ENCODE measurements at regions not wholly inside any gene's neighbourhood (a gene's known extent, or its start where the extent isn't known, plus 50 kb on each side); places are given as distances from the start of the nearest gene placed in this dataset.

DNA sequence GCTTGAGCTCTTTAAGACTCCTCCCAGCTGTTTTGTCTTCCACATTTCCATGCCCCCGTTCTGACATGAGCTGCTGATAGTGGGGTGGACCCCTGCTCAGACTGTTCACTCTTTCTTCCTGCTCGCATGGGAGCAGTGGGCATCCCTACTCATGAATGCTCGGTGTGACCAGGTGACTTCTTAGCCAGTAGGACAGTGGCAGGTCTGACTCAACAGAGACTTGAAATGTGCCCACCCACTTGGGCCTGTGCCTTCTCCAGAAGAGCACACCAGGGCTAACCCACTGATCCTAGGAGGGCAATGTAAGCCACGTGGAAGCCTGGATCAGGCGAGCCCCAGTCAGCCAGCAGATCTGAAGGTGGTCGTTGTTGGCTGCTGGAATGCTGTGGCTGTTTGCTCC lies 582.0 kb downstream of the QKI start:
- TF ChIP-seq EP300 (IDR thresholded peaks at IDR 0.05), result no peak
- TF ChIP-seq POLR2AphosphoS5 (IDR thresholded peaks at IDR 0.05), result no peak
- no peak for TF ChIP-seq POLR2A (IDR thresholded peaks at IDR 0.05)
- TF ChIP-seq, protein P1, sequence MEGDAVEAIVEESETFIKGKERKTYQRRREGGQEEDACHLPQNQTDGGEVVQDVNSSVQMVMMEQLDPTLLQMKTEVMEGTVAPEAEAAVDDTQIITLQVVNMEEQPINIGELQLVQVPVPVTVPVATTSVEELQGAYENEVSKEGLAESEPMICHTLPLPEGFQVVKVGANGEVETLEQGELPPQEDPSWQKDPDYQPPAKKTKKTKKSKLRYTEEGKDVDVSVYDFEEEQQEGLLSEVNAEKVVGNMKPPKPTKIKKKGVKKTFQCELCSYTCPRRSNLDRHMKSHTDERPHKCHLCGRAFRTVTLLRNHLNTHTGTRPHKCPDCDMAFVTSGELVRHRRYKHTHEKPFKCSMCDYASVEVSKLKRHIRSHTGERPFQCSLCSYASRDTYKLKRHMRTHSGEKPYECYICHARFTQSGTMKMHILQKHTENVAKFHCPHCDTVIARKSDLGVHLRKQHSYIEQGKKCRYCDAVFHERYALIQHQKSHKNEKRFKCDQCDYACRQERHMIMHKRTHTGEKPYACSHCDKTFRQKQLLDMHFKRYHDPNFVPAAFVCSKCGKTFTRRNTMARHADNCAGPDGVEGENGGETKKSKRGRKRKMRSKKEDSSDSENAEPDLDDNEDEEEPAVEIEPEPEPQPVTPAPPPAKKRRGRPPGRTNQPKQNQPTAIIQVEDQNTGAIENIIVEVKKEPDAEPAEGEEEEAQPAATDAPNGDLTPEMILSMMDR (IDR thresholded peaks at IDR 0.05), result no peak
- WGBS, 2 donors (ENCODE audit: low coverage in 1 of 2), result 73 to 89% methylated on average over 3 to 4 of the region's 6 CpGs
- Histone ChIP-seq H3K4me3 (no peak overlapping the region), H3K9me3 (no peaks in the 10 kb centered on the region), H3K36me3 (no peaks in the 10 kb centered on the region), H3K27me3 (no peaks in the 10 kb centered on the region), H3K4me1 (no peaks in the 10 kb centered on the region), H3K27ac (no peak overlapping the region)
- no peak for ATAC-seq

- no peaks in the 10 kb centered on the region for H3K27me3 ChIP-seq
- H3K36me3 ChIP-seq, result no peaks in the 10 kb centered on the region
- no peaks in the 10 kb centered on the region for H3K4me1 ChIP-seq
- no peak overlapping the region for H3K4me3 ChIP-seq
- TF ChIP-seq POLR2AphosphoS5 (IDR thresholded peaks at IDR 0.05), result no peak
- no peak for TF ChIP-seq POLR2A (IDR thresholded peaks at IDR 0.05)
- no peak for ATAC-seq
- WGBS, 2 donors (ENCODE audit: low coverage in 1 of 2), result 61 to 85% methylated on average over 3 to 5 of the region's 5 CpGs
- no peak overlapping the region for H3K27ac ChIP-seq
- no peaks in the 10 kb centered on the region for H3K9me3 ChIP-seq
Measured at GRCh38 chr6:163994566-163994965, 580.0 kb downstream of the QKI start.

- no peaks in the 10 kb centered on the region for H3K27me3 ChIP-seq
- H3K27ac ChIP-seq, result no peak overlapping the region
- H3K36me3 ChIP-seq, result no peaks in the 10 kb centered on the region
- WGBS, 2 donors (ENCODE audit: low coverage in 1 of 2), result 89 to 100% methylated on average over 1 to 3 of the region's 6 CpGs
- no peaks in the 10 kb centered on the region for H3K9me3 ChIP-seq
- ATAC-seq, result no peak
- no peaks in the 10 kb centered on the region for H3K4me1 ChIP-seq
- TF ChIP-seq POLR2AphosphoS5 (IDR thresholded peaks at IDR 0.05), result no peak
- TF ChIP-seq POLR2A (IDR thresholded peaks at IDR 0.05), result no peak
- TF ChIP-seq EP300 (IDR thresholded peaks at IDR 0.05), result no peak
- TF ChIP-seq, protein P1 (IDR thresholded peaks at IDR 0.05), result no peak
- no peak overlapping the region for H3K4me3 ChIP-seq
Measured at GRCh38 chr6:163992701-163993100, 578.2 kb downstream of the QKI start.

- TF ChIP-seq EP300 (IDR thresholded peaks at IDR 0.05) (no peak), POLR2AphosphoS5 (IDR thresholded peaks at IDR 0.05) (no peak), POLR2A (IDR thresholded peaks at IDR 0.05) (no peak)
- TF ChIP-seq, protein P1 (IDR thresholded peaks at IDR 0.05), result no peak
- H3K9me3 ChIP-seq, result no peaks in the 10 kb centered on the region
- no peaks in the 10 kb centered on the region for H3K27me3 ChIP-seq
- H3K4me3 ChIP-seq, result no peak overlapping the region
- H3K4me1 ChIP-seq, result no peaks in the 10 kb centered on the region
- ATAC-seq, result no peak
- no peak overlapping the region for H3K27ac ChIP-seq
- H3K36me3 ChIP-seq, result no peaks in the 10 kb centered on the region
Measured at GRCh38 chr6:163992056-163992455, 577.5 kb downstream of the QKI start.

DNA sequence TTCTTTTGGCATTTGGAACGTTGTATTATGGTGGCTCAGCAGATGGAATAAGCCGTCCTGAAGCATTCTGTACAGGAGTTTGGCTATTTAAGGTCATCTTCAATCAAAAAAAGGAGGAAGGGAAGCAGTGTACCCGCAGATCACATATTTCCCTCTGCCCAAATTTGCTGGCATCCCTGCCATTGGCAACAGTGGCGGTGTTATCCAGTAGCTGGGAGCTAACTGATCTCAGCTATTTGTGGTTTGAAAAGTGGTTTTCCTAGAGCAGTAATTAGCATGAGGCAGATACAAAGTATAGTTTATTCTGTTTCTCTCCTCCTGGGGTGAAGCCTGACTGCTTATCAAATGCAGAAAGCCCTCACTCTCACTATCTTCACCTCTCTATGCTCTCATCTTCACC lies 576.8 kb downstream of the QKI start:
- no peaks in the 10 kb centered on the region for H3K4me1 ChIP-seq
- no peak for ATAC-seq
- no peaks in the 10 kb centered on the region for H3K9me3 ChIP-seq
- TF ChIP-seq POLR2A (IDR thresholded peaks at IDR 0.05) (no peak), EP300 (IDR thresholded peaks at IDR 0.05) (no peak), POLR2AphosphoS5 (IDR thresholded peaks at IDR 0.05) (no peak)
- TF ChIP-seq, protein P1 (IDR thresholded peaks at IDR 0.05), result no peak
- no peak overlapping the region for H3K27ac ChIP-seq
- 84 to 90% methylated on average over 4 of the region's 4 CpGs for WGBS, 2 donors (ENCODE audit: low coverage in 1 of 2)
- no peaks in the 10 kb centered on the region for H3K36me3 ChIP-seq
- no peak overlapping the region for H3K4me3 ChIP-seq
- no peaks in the 10 kb centered on the region for H3K27me3 ChIP-seq
